HK-2 (cell line): ENCODE measurements at regions not wholly inside any gene's neighbourhood (a gene's known extent, or its start where the extent isn't known, plus 50 kb on each side); places are given as distances from the start of the nearest gene placed in this dataset.
"Not testable (repeated sequence)": the region's sequence is repeated elsewhere in the genome, so short reads cannot be mapped to it uniquely, and the experiment has no call there.

ENCODE experiments used
- DNase-seq: peaks from one replicate; pipeline ENCODE4 v3.0.0-alpha.2; 2018; ENCODE audit not compliant: unreplicated experiment

DNA sequence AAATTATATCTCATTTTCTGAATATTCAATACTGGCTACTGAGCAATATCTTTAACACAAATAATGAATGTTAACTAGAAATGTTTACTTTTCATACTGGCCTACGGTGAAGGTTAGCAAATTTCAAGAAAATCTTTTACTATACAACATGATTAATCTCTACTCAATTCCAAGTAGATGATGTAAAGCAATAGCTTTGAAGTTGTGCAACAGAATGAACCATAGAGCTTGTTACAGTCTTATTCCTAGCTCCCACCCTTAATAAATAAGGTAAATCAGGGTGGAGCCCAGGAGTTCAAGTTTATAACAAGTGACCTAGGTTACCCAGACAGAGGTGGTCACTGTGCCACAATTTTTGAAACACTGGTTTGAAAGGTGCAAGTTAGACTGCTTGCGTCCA lies 1678.1 kb downstream of the KCNT2 start:
- DNase-seq = no peak

DNA sequence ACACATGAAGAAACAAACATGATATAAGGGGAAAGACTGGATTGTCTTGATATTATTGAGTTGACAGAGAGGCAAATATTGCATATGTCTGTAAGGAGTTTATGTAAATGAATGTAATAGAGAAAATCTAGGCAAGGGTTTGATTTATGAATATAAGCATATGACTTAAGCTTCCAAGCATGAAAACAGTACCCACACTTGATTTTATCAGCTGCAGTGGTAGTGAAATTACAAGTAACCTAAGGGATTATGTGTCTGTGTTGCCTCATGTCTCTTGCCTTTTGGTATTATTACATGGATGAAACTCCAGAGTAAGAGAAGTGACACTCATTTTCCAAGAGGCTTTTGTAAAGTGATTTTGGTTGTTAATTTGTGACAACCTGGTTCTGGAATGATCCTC lies 1678.9 kb downstream of the KCNT2 start:
- DNase-seq = no peak

DNA sequence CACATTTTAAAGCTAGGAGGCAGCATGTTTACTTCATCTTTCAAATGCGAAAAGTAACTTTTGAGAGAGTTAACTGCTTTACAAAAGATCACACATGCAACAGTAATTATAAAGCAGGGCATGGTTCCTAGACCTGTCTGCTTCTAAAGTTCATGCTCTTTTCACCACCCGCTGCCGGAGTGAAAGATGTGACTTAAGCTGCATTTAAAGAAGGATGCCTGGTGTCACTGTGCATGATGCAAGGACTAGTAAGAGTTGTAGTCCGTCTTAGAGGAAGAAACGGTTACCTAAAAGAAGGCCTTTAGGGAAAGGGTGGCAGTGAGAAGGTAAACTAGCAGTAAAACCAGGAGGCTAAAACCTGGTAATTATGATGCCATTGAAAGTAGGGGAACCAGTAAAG lies 1689.1 kb downstream of the KCNT2 start:
- no peak for DNase-seq

DNA sequence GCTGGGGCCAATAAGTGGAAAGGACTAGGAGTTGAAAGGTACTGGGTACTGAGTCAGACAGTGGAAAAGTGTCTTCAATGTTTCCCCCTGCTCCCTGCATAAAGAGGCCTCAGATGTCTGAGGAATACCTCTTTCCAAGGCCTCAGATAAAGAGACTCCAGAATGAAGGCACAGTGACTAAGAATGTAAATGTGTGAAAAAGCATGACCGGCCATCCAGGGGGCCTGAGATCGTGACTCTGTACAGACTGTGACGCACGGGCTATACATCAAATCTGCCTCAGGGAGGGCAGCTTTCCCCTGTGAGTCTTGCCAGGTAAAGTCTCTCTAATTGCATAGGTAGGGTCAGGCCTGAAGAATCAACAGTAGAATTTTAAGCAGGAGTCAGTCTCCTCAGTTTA lies 1690.5 kb downstream of the KCNT2 start:
- no peak for DNase-seq

DNA sequence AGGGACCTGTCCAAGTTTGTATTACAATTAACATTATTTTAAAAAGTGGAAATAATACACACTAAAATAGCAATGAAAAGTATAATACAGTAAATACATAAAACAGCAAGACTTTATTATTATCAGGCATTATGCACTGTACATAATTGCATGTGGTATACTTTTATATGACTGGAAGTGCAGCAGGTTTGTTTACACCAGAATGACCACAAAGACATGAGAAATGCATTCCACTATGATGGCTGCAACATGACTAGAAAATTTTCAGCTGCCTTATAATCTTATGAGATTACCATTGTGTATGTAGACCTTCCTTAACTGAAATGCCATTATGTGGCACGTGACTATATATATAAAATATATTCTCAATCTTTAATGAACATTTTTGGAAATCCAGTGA lies 1699.6 kb downstream of the KCNT2 start:
- no peak for DNase-seq

DNA sequence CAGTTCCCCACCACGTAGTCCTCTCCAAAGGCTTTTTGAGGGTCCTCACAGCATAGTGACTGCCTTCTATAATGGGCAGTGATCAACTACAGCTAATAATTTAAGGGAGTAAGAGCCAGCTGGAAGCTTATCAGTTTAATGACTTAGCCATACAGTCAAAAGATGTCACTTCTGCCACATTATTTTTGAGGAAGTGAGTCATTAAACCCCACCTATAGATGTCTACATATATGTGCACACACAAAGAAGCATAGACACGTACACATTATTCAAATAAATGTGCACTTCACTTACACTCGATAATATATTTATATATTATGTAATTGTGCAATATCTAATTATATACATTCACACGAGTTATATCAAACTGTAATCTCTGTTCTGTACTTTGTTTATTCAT lies 1704.7 kb downstream of the KCNT2 start:
- no peak for DNase-seq

DNA sequence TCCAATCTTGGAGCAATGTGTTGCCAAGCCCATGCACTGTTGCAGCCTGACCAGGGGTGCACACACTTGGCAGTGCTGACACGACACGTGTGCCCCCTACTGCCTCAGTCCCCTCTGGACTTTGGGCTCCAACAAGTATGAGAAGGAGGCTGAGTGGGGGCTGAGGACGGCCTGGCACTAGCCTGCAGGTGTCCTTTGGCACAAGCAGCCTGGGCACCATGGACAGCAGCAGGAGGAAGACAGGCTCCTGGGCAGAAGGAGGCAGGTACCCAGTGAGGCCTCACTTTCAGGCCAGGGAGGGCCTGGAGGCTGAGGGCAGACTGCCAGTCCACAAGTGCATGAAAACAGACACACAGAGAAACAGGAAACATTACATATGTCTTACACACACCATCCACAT lies 1702.9 kb upstream of the B3GALT2 start:
- no peak for DNase-seq

DNA sequence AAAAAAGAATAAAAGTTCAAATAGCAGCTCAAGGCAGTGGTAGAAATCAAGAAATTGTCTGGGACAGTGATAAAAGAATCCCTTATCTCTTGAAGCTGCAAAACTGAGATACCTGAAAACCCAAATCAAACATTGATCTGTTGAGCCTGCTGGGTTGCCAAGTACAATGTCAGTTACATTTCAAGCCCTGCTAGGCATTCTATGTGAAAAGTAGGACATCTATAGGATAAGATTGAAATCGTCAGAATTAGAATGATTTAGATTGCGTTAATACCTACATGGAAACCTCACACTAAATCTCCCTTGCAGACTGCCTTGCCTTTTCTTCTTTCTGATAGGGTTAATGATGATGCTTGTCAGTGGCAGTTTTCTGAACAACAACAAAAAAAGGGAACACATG lies 1684.4 kb upstream of the B3GALT2 start:
- DNase-seq = no peak

DNA sequence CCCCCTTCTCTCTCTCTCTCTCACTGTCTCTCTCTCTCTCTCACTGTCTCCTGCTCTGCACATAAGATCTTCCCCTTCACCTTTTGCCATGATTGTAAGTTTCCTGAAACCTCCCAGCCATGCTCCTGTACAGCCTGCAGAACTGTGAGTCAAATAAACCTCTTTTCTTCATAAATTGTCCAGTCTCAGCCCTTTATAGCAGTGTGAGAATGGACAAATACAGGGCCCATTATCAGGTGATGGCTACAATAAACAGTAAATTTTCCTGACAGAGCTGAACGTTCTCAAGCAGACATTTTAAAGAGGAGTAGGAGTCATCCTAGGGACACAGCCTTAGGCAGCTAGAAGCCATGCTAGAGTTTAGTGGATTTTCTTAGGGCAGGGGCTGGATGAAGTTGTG lies 1679.7 kb upstream of the B3GALT2 start:
- DNase-seq = no peak

DNA sequence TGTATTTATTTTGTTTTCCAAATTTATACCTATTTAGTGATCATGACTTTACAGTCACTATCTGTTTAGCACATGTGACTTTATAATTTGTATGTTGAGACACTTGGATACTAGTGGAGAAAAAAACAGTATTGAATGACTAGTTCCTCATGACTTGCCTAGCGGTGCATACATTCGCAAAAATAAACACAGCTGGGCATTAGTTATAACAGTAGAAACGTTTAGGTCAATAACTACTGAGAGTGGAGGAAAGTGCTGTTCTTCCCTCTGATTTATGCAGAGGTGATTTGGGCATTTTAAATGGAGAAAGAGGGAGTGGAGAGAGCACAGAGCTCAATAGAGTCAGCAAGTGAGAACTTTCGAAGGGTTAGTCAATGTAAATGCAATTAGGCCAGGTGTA lies 1679.0 kb upstream of the B3GALT2 start:
- DNase-seq = no peak

DNA sequence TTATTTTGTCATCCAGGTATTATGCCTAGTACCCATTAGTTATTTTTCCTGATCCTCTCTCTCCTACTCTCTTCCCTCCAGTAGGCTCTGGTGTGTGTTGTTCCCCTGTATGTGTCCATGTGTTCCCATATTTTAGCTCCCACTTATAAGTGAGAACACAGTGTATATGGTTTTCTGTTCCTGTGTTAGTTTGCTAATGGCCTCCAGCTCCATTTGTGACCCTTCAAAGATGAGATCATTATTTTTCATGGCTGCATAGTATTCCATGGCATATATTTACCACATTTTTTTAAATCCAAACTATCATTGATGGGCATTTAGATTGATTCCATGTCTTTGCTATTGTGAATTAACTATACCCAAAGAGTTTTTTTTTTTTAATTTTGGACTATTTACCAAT lies 1675.7 kb upstream of the B3GALT2 start:
- DNase-seq = no peak

DNA sequence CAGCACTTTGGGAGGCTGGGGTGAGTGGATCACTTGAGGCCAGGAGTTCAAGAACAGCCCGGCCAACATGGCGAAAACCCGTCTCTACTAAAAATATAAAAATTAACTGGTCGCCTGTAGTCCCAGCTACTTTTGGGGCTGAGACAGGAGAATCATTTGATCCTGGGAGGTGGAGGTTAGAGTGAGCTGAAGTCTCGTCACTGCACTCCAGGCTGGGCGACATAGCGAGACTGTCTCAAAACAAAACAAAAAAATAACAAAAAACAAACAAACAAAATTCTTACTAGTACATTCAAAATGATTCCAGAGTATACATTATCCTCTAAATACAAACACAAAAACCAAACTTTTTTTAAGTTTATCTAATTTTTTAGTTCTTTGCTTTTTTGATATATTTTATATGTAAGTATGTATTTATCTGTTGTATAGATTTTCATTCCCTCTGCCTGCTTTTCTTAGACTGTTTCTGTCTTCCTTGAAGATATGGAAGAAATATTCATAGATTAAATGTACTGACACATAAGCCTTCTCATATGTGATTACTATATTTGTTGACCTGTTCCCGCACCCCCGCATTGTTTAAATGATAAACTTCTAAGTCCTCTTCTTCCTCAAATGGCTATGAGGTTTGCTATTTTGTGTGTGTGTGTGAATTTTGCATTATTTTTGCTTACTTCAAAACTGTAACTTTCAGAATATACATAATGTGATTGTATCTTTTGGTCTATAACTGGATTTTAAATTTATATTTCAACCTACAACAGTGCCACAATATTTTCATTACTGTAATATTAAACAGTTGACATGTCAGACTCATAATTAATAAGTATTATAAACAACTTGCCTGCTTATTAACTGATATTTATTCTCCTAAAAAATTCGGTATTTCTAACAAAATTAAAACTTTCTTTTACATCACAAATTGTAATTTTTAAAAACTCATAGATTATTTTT lies 1674.1 kb upstream of the B3GALT2 start:
- no peak for DNase-seq

DNA sequence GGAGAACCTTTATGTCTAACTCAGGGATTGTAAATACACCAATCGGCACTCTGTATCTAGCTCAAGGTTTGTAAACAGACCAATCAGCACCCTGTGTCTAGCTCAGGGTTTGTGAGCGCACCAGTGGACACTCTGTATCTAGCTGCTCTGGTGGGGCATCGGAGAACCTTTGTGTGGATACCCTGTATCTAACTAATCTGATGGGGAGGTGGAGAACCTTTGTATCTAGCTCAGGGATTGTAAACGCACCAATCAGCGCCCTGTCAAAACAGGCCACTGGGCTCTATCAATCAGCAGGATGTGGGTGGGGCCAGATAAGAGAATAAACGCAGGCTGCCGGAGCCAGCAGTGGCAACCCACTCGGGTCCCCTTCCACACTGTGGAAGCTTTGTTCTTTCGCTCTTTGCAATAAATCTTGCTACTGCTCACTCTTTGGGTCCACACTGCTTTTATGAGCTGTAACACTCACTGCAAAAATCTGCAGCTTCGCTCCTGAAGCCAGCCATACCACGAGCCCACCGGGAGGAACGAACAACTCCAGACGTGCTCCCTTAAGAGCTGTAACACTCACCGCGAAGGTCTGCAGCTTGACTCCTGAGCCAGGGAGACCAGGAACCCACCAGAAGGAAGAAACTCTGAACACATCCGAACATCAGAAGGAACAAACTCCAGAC lies 1673.2 kb upstream of the B3GALT2 start:
- not testable (repeated sequence) for DNase-seq

DNA sequence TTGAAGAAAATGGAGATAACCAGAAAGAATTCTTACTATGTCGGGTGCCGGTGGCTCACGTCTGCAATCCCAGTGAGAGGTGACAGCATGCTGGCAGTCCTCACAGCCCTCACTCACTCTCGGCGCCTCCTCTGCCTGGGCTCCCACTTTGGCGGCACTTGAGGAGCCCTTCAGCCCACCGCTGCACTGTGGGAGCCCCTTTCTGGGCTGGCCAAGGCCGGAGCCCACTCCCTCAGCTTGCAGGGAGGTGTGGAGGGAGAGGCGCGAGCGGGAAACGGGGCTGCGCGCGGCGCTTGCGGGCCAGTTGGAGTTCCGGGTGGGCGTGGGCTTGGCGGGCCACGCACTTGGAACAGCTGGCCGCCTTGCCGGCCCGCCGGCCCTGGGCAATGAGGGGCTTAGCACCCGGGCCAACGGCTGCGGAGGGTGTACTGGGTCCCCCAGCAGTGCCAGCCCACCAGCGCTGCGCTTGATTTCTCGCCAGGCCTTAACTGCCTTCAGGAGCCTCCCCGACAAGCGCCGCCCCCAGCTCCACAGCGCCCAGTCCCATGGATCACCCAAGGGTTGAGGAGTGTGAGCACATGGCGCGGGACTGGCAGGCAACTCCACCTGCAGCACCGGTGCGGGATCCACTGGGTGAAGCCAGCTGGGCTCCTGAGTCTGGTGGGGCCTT lies 1672.5 kb upstream of the B3GALT2 start:
- not testable (repeated sequence) for DNase-seq

DNA sequence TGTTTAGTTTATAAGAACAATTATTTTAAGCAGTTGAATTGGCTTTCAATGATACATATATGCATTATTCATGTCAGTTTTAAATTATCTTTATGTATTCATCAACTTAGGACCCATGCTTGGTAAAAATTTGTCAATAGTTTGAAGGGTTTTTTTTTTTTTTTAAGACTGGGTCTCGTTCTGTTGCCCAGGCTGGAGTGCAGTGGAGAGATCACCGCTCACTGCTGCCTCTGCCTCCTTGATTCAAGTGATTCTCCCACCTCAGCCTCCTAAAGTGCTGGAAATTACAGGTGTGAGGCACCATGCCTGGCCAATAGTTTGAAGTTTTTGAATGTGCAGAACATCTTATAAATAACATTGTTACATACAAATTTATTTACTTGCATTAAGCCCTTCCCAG lies 1671.0 kb upstream of the B3GALT2 start:
- DNase-seq = no peak

DNA sequence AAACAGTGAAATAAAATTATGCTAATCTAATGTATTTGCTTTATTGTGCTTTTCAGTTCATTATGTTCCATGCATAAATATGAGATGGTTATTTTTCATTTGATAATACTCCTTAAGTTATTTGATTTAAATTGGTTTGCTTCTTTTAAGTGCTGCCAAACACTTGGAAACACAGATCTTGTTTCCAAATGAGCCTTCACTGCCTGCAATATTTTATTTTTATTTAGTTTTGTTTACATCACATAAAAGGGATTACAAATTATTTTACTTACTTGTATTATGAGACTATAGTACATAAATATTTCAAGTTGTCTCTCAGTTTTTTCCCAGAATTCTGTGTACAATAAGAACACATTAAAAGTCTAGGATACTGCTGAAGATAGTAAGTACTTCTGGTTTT lies 1662.4 kb upstream of the B3GALT2 start:
- no peak for DNase-seq

DNA sequence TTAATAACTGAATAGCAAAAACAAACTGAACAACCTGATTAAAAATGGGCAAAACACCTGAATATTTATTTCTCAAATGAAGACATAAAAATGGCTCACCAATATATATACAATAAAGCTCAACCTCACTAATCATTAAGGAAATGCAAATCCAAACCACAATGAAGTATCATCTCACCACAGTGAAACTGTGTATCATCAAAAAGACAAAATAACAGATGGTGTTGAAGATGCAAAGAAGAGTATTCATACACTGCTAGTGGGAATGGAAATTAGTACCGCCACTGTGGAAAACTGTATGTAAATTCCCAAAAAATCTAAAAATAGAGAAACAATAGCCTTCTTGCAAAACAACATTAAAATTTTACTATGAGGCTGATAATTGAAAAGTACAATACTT lies 1660.1 kb upstream of the B3GALT2 start:
- no peak for DNase-seq

DNA sequence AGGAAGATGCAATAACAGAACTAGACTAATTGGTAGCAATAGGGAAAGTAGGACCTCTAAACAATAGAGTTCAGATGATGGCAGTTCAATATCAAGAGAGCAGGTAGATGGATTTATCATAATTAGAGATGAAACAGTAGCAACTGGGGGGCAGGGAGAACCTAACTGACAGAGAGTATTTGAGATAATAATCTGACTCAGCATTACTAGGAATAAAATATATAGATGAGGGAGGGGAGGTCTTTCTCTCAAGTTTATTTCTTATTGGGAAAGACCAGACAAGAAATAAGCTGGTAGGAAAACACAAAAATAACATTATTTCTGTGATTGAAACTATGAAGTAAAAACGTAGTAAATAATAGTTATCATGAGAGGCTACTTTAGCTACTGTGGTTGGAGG lies 1656.7 kb upstream of the B3GALT2 start:
- DNase-seq = no peak

DNA sequence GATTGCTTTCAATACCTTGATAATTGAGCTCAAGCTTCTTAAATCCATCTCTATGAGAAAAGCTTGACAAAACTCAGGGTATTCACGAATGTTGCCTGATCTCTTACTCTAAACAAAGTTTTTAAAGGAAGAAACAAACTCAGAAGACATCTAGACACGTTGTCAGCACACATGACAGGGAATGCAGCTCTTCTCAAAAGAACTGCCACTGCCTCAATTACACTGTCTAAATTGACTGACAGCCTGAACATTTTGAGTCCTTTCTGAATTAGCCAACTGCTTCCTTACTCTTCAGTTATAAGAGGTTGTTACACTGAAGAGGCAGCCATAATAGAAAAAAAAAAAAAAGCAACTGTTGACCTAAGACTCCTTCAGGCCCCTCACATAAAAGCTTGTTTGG lies 1646.7 kb upstream of the B3GALT2 start:
- DNase-seq = no peak

DNA sequence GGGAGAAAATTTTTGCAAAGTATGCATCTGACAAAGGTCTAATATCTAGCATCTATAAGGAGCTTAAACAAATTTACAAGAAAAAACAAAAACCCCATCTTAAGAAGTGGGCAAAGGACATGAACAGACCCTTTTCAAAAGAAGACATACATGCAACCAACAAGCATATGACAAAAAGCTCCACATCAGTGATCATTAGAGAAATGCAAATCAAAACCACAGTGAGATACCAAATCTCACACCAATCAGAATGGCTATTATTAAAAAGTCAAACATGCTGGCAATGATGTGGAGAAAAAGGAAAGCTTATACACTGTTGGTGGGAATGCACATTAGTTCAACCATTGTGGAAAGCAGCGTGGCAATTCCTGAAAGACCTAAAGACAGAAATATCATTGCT lies 1645.2 kb upstream of the B3GALT2 start:
- not testable (repeated sequence) for DNase-seq

DNA sequence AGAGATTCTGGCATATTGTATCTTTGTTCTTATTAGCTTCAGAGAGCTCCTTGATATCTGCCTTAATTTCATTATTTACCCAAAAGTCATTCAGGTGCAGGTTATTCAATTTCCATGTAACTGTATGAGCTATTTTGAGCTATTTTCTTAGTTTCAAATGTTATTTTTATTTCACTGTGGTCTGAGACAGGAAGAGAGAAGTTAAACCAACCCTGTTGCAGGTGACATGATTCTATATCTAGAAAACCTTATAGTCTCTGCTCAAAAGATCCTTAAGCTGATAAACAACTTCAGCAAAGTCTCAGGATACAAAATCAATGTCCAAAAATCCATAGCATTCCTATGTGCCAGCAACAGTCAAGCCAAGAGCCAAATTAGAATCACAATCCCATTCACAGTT lies 1644.0 kb upstream of the B3GALT2 start:
- no peak for DNase-seq

DNA sequence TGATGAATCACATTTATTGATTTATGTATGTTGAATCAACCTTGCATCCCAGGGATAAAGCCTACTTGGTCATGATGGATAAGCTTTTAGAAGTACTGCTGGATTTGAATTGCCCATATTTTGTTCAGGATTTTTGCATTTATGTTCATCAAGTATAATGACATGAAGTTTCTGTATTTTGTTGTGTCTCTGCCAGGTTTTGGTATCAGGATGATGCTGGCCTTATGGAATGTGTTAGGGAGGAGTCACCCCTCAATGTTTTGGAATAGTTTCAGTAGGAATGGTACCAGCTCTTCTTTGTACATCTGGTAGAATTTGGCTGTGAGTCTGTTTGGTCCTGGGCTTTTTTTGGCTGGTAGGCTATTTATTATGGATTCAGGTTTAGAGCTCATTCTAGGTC lies 1643.1 kb upstream of the B3GALT2 start:
- DNase-seq = no peak

DNA sequence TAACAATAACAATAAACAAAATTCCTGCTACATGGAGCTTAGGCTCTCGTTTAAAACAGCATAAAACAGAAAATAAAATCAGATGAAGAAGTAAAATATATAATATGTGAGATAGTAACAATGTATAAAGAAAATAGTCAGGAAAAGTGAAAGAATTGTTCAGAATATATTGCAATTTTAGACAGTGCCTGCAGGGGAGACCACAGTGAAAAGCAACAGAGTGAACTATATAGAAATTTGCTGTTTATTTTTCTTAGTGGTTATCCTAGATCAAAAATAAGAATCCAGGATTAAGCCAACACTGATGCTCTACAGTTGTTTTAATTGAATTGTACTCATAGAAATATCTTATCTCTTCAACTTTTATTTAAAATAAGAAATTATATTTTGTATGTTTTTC lies 1639.0 kb upstream of the B3GALT2 start:
- DNase-seq = no peak
